Superior temporal gyrus (tissue), 1 donor: ENCODE measurements at regions not wholly inside any gene's neighbourhood (a gene's known extent, or its start where the extent isn't known, plus 50 kb on each side); places are given as distances from the start of the nearest gene placed in this dataset.
"Not testable (repeated sequence)": the region's sequence is repeated elsewhere in the genome, so short reads cannot be mapped to it uniquely, and the experiment has no call there.

ENCODE experiments used
- DNase-seq: peaks from one replicate; pipeline ENCODE4 v3.0.0-alpha.2; 2016; ENCODE audit errors: extremely low spot score

- not testable (repeated sequence) for DNase-seq
Observed at GRCh38 chr5:34441767-34442166, 214.4 kb upstream of the RAI14 start.

- no peak for DNase-seq
Observed at GRCh38 chr5:34447424-34447823, 208.7 kb upstream of the RAI14 start.

- no peak for DNase-seq
Observed at GRCh38 chr5:34449639-34450038, 206.5 kb upstream of the RAI14 start.

- DNase-seq = no peak
Observed at GRCh38 chr5:34450338-34450737, 205.8 kb upstream of the RAI14 start.

- DNase-seq = no peak
Observed at GRCh38 chr5:34452170-34452828, 203.8 kb upstream of the RAI14 start.

GRCh38 chr5:34455098-34455497 lies 201.0 kb upstream of the RAI14 start:
- DNase-seq = no peak

GRCh38 chr5:34459908-34460307 lies 196.2 kb upstream of the RAI14 start:
- DNase-seq = no peak

GRCh38 chr5:34460496-34460895 lies 195.6 kb upstream of the RAI14 start:
- no peak for DNase-seq

- peak; percentile 18 for DNase-seq
Observed at GRCh38 chr5:34464829-34465228, 191.3 kb upstream of the RAI14 start.

GRCh38 chr5:34465301-34465700 lies 190.8 kb upstream of the RAI14 start:
- DNase-seq = peak; percentile 86

GRCh38 chr5:34466519-34467388 lies 189.4 kb upstream of the RAI14 start:
- not testable (repeated sequence) for DNase-seq

- no peak for DNase-seq
Observed at GRCh38 chr5:34467436-34467835, 188.7 kb upstream of the RAI14 start.

GRCh38 chr5:34467984-34468383 lies 188.1 kb upstream of the RAI14 start:
- DNase-seq = not testable (repeated sequence)

GRCh38 chr5:34469971-34470370 lies 186.2 kb upstream of the RAI14 start:
- no peak for DNase-seq

GRCh38 chr5:34474573-34475021 lies 181.5 kb upstream of the RAI14 start:
- DNase-seq = peak; percentile 90

- no peak for DNase-seq
Observed at GRCh38 chr5:34475249-34475966, 180.7 kb upstream of the RAI14 start.

GRCh38 chr5:34476941-34477565 lies 179.1 kb upstream of the RAI14 start:
- DNase-seq = no peak

GRCh38 chr5:34480810-34481528 lies 175.2 kb upstream of the RAI14 start:
- DNase-seq = no peak

- peak; percentile 83 for DNase-seq
Observed at GRCh38 chr5:34483442-34484033, 172.6 kb upstream of the RAI14 start.

- peak; percentile 32 for DNase-seq
Observed at GRCh38 chr5:34484216-34484920, 171.8 kb upstream of the RAI14 start.
